NCI-H1417 treated with DMSO at 0.1 percent for 48 hours (cell line): ENCODE measurements at regions not wholly inside any gene's neighbourhood (a gene's known extent, or its start where the extent isn't known, plus 50 kb on each side); places are given as distances from the start of the nearest gene placed in this dataset.
A peak's percentile ranks its signal among the peaks of the same experiment; 100 is the strongest.

ENCODE experiments used
- DNase-seq: peaks from one replicate; lab custom pipeline; 2025; lab: John Stamatoyannopoulos, UW

DNA sequence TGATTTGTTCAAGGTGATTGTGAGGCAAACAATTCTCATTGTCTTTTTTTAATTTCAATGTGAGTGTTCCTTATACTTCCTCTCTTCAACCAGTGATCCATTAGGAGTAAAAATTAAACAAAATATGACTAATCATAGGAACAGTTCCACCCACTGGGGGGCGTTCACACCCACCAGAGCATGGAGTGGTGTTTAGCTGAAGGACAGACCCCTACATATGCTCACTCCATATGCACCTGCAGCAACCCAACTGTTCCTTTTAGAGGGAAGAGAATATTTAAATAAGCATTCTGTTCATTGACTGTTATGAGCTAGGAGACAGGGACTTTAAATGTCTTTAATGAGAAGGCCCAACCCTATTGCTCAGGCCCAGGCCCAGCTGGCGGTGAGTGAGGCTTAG is 78.7 kb upstream of the DRD2 start:
- DNase-seq, result no peak

DNA sequence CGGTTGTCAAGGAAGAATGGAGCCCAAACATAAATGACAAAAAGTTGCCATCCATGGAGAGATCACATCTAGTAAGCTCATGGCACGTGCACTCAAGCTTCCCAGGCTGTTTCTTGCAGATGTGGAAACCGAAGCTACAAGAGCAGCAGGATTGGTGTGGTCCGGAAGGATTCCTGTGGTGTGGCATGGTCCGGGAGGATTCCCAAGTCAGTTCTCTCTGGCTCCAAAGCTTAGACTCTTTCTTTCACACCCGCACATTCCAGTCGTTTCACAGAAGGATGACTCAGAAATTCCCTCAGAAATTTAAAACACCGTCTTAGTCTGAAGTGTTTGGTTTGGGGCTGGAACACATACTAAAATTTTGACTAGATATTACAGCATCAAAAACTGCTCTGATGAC is 78.0 kb upstream of the DRD2 start:
- no peak for DNase-seq

- no peak for DNase-seq
Measured at GRCh38 chr11:113552271-113552670, 77.1 kb upstream of the DRD2 start.

- no peak for DNase-seq
Measured at GRCh38 chr11:113551645-113552044, 76.4 kb upstream of the DRD2 start.

GRCh38 chr11:113549611-113550578 is 74.7 kb upstream of the DRD2 start:
- DNase-seq, result no peak

DNA sequence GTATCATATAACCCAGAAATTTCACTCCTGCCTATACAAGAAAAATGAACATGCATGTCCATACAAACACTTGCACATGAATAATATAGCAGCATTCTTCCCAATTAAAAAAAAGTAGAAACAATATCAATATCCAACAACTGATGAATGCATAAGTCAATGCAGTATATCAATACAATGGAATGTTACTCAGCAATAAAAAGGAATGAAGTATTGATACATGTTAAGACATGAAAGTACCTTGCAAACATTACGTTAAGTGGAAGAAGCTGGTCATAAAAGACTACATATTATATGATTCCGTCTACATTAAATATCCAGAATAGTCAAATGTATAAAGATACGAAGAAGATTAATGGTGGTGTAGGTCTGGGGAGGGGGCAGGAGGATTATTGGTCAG is 73.9 kb upstream of the DRD2 start:
- DNase-seq, result no peak

GRCh38 chr11:113547739-113548138 is 72.5 kb upstream of the DRD2 start:
- DNase-seq, result no peak

- DNase-seq, result no peak
Measured at GRCh38 chr11:113546757-113547507, 71.7 kb upstream of the DRD2 start.

- DNase-seq, result no peak
Measured at GRCh38 chr11:113542420-113542819, 67.2 kb upstream of the DRD2 start.

DNA sequence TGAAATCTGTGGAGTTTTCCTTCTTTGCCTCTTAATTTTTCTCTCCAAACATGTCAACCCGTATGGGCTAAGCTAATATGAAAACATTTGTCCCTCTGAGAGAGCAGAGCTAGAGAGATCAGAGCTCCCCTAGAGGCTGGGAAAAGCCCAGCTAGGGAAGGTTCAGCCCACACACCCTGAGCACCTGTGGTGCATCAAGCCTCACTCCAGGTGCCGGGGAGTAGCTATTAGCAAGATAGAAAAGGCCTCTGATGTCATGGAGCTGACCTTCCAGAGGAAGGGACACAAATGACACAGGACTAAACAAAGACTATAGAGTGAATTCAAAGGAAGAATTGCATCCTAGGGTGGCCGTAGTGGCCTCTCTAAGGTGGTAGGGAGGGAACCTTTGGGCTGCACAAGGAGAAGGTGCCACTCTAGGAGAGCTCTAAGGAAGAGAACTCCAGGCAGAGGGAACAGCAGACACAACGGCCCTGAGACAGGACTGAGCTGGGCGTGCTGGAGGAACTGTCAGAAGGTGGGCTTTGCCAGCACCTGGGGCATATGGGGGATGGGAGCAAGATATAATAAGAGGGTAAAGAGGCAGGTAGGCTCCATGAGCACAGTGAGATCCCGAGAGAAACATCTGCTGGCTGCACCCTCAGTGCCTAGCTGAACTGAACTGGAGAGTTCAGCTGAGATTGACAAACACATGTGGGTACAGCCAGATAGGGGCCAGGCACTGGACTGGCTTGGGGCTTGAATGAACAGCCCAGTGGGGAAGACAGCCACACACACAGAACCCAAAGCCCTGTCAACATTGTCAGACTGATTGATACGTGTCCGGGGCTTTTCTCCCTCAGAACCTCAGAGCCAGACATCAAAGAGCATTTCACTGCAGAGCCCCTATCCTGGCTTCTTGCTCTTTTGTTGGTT is 65.5 kb upstream of the DRD2 start:
- no peak for DNase-seq

- DNase-seq, result peak; percentile 38
Measured at GRCh38 chr11:113538451-113539412, 63.5 kb upstream of the DRD2 start.

GRCh38 chr11:113534625-113535024 is 59.4 kb upstream of the DRD2 start:
- DNase-seq, result no peak

DNA sequence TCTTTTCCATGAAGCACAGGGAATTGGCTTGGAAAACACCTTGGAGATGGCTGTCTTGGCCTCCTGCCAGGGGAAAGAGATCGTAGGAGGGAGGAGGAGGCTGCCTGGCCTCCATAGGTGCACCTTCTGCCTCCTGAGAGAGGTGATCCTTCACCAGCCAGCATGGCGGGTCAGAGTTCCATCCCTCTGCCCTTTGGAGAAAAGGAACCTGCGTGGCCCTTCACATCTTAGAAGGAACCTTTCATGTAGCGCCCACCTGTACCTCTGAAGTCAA is 58.2 kb upstream of the DRD2 start:
- DNase-seq, result no peak

DNA sequence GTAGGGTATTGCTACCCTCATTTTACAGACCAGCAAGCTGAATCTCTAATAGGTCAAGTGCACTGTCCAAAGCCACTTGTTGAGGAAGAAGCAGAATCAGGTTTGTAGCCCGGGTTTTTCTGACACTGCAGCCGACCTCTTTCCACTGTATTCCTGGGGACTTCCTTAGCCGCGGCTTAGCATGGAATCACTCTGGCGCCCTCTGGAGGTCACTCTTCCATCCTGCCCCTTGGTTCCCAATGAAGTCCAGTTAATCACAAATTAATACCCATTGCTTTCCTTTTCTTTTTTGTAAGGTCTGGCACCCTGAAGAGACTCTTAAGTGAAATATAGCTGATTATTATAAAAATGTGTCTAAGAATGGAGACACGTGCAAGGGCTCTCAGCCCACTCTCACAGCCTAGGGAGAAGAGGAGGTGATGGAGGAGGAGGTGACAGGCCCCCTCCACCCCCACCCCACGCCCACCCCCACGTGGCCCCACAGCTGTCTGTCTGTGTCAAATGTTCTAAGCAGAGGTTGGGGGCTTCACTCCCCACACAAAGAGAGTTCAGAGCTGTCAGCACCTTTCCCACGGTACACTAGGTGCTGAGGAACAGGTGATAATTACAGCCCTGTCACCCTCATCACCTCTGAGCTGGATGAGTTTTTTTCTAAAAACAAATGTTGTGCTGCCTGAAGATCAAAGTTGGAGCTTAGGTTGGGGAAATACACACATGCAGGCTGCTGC is 57.7 kb upstream of the DRD2 start:
- peak; percentile 25 for DNase-seq

DNA sequence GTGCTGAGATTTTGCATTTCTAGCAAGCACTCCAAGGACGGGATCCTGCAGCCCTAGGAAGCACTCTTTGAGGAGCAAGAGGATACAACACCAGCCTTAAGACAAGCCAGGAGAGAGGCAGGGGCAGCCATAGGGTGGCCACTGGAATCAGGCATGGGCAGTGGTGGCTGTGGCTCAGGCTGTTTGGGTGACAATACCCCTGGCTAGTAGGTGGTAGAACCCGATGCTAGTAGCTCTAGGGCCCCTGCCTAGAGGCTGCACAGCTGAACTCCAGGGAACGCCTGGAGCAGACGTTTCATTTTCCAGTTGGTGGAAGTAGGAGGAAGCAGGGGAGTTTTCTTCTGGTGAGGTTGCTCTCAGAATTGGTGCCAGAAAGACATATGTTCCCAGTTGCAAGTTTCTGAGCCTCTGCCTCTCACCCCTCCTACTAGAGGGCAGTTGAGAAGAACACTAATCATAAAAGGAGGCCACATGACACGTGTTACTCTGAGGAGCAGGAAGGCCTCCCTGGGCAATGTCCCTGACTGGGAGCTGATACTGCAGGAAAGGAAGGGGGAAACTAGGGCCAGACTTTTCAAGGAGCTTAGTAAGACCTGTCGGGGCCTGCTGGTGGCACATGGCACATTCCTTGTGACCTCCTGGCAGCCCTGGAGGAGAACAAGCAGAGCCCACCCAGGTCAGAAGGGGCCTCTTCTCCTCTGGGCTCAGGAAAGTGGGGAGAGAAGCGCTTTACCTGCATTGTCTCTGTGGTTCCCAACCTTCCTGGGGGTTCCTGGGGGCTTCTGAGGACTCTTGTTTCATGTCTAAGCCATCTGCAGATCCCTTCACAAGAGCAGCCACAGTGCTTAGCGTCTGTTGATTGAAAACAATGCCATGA is 56.6 kb upstream of the DRD2 start:
- DNase-seq, result no peak

DNA sequence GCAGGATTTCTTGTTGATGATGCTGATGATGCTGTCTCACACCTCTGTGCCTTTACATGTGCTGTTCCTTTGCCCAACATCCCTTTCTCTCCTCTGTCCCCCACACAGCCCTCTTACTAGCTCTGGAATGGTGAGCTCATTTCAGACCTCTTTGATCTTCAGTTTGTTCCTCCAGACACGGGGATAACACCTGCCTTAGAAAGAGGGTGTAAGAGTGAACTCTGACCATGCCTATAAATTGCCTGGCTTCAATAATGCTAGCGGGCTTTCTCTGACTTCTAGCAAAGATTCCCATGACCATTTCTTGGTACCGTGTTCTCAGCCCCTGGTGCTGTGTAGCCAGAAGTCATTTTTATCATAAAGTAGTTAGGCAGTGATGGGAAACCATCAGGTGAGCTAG is 55.9 kb upstream of the DRD2 start:
- no peak for DNase-seq

DNA sequence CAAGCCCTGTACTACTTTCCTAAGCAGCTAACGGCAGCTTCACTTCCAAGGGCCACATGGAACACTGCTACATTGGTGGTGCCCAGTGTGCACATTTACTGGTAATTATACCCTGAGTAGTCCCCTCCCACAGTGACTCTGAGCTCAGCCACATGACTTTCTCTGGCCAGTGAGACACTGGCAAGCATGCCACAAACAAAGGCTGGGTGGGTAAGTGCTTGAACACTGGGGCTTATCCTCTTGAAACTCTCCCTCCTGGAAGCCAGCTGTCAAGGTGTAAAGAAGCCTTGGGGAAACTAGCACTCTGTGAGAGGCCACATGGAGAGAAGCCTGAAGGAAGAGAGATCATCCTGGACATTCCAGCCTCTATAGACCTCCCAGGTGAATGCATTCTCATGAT is 54.4 kb upstream of the DRD2 start:
- DNase-seq, result no peak

DNA sequence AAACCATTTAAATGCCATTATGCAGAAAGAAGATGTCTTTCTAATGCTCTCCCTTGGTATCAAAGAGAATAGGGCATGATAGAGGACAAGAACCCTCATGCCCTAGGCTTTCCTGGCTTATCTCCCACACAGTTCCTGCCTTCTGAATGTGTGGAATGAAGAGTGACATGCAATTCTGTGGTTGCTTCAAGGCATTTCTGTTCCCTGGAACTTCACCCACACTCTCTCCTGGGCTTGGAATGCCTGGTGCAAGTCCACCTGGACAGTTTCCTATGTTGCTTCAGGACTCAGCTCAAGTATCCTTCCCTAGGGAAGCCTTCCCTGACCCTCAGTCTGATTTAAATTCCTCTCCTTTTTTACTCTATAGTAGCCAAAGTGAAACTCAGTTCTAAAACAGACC is 53.8 kb upstream of the DRD2 start:
- DNase-seq, result no peak

GRCh38 chr11:113526521-113526920 is 51.3 kb upstream of the DRD2 start:
- no peak for DNase-seq
